Tibial nerve (tissue), 4 donors: ENCODE measurements at regions not wholly inside any gene's neighbourhood (a gene's known extent, or its start where the extent isn't known, plus 50 kb on each side); places are given as distances from the start of the nearest gene placed in this dataset.

Experiments
- CTCF ChIP-seq, 5 experiments: fragments of 200-600 bp in 3 of 5; fragments of 450-650 bp in 2 of 5; sonication (generic) in 3 of 5; IDR thresholded peaks; one replicate each; pipeline ENCODE4 v1.5.1; 2016 to 2019; ENCODE audit warnings: antibody characterized with exemption in 5 of 5, mild to moderate bottlenecking in 3 of 5, moderate library complexity in 2 of 5
- EP300 ChIP-seq, 2 donors: sonication (generic); formaldehyde crosslinking; IDR thresholded peaks; one replicate each; pipeline ENCODE4 v1.6.1; 2017; ENCODE audit warnings: antibody characterized with exemption in 2 of 2, mild to moderate bottlenecking in 1 of 2
- POLR2A ChIP-seq, 2 donors: fragments of 450-650 bp; IDR thresholded peaks; one replicate each; pipeline ENCODE4 v1.6.1; 2017; ENCODE audit warnings: antibody characterized with exemption in 2 of 2, mild to moderate bottlenecking in 2 of 2, moderate library complexity in 2 of 2

DNA sequence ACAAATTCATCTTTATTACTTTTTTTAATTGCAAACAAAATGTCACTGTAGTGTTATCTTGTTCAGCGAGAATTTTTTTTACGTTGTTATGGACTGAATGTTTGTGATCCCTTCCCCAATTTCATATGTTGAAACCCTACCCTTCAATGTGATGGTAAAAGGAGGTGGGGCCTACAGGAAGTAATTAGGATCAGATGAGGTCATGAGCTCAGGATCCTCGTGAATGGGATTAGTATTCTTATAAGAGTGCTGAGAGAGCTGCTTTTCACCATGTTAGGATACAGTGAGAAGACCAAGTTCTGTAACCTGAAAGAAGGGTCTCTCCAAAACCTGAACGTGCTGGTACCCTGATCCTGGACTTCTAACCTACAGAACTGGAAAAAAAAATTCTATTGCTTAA is 646.0 kb upstream of the TMPRSS15 start:
- TF ChIP-seq CTCF (IDR thresholded peaks at IDR 0.05) = no peak
- TF ChIP-seq POLR2A (IDR thresholded peaks at IDR 0.05) = no peak
- no peak for TF ChIP-seq EP300 (IDR thresholded peaks at IDR 0.05)
